GM12878 (cell line): ENCODE measurements at regions not wholly inside any gene's neighbourhood (a gene's known extent, or its start where the extent isn't known, plus 50 kb on each side); places are given as distances from the start of the nearest gene placed in this dataset.

Source experiments
- BHLHE40 ChIP-seq, 2 experiments: fragments of 450-650 bp in 1 of 2; IDR thresholded peaks; 2 replicates each; pipeline ENCODE4 v1.6.1; 2011 to 2017; ENCODE audit warnings: low read depth in 2 of 2, borderline replicate concordance in 1 of 2, improper control_type of control experiment in 1 of 2, low read length in 1 of 2, mild to moderate bottlenecking in 1 of 2
- CBX5 ChIP-seq: sonication (generic); IDR thresholded peaks from 2 replicates; pipeline ENCODE4 v1.6.1; 2016; ENCODE audit warnings: low read depth, moderate library complexity, mild to moderate bottlenecking, inconsistent platforms
- CHD2 ChIP-seq: IDR thresholded peaks from 2 replicates; pipeline ENCODE4 v1.6.1; 2011; ENCODE audit warnings: low read depth, low read length, improper control_type of control experiment, borderline replicate concordance
- CTCF ChIP-seq, 3 experiments: IDR thresholded peaks in 2 of 3; conservative IDR thresholded peaks in 1 of 3; 2 replicates each; pipeline ENCODE4 v1.5.1; 2011; ENCODE audit warnings: low read depth in 3 of 3, low read length in 3 of 3, mild to moderate bottlenecking in 3 of 3, control low read depth in 2 of 3, moderate library complexity in 2 of 3, inconsistent platforms in 1 of 3, mixed read lengths in 1 of 3; ENCODE audit not compliant: control insufficient read depth in 2 of 3, insufficient read depth in 1 of 3; ENCODE audit errors: extremely low read depth in 1 of 3
- EZH2 ChIP-seq: IDR thresholded peaks from 2 replicates; pipeline ENCODE4 v1.6.1; 2012; ENCODE audit warnings: low read depth, mild to moderate bottlenecking, control low read depth, inconsistent platforms, low read length, borderline replicate concordance; ENCODE audit not compliant: control insufficient read depth
- FOXK2 ChIP-seq: fragments of 450-650 bp; IDR thresholded peaks from 2 replicates; pipeline ENCODE4 v1.6.1; 2017; ENCODE audit warnings: mild to moderate bottlenecking, moderate library complexity
- JUND ChIP-seq: IDR thresholded peaks from 2 replicates; pipeline ENCODE4 v1.6.1; 2012; ENCODE audit warnings: low read depth, mild to moderate bottlenecking, low read length, improper control_type of control experiment, moderate library complexity
- POLR2A ChIP-seq: IDR thresholded peaks from 2 replicates; pipeline ENCODE4 v1.6.1; 2011; ENCODE audit warnings: low read depth, mild to moderate bottlenecking, low read length
- RAD21 ChIP-seq: IDR thresholded peaks from 2 replicates; pipeline ENCODE4 v1.6.1; 2011; ENCODE audit warnings: mild to moderate bottlenecking, low read depth, low read length, moderate library complexity; ENCODE audit not compliant: insufficient read depth
- RFX5 ChIP-seq: IDR thresholded peaks from 2 replicates; pipeline ENCODE4 v1.6.1; 2011; ENCODE audit warnings: low read depth, low read length, improper control_type of control experiment
- SP1 ChIP-seq: IDR thresholded peaks from one replicate; pipeline ENCODE4 v1.6.1; 2011; ENCODE audit warnings: low read depth, low read length
- ZNF274 ChIP-seq: IDR thresholded peaks from one replicate; pipeline ENCODE4 v1.8.0; 2011; ENCODE audit not compliant: insufficient read length, insufficient read depth

- TF ChIP-seq CTCF (IDR thresholded peaks at IDR 0.05 in 2 of 3, conservative IDR thresholded peaks at IDR 0.05 in 1 of 3; ENCODE audit: control insufficient read depth in 2 of 3, extremely low read depth in 1 of 3, insufficient read depth in 1 of 3, low read depth in 3 of 3, low read length in 3 of 3) (no peak), EZH2 (no peak), RFX5 (no peak), SP1 (no peak), POLR2A (no peak), CBX5 (no peak), BHLHE40 (IDR thresholded peaks at IDR 0.05; ENCODE audit: borderline replicate concordance in 1 of 2, low read depth in 2 of 2, low read length in 1 of 2) (no peak), RAD21 (no peak), ZNF274 (no peak), FOXK2 (no peak), CHD2 (no peak), JUND (no peak)
Observed at GRCh38 chr2:226423498-226423960, 376.1 kb downstream of the IRS1 start.
